ENCODE measurements at regions not wholly inside any gene's neighbourhood (a gene's known extent, or its start where the extent isn't known, plus 50 kb on each side); places are given as distances from the start of the nearest gene placed in this dataset.

- dilution Hi-C loops (cut with HindIII; ENCODE audit: low sequenced_read_pairs, unreplicated experiment) (no loop called here), in situ Hi-C loops (cut with MboI; ENCODE audit: low sequenced_read_pairs) (no loop called here), intact Hi-C loops (cut with micrococcal nuclease) (no loop called here)
- Histone ChIP-seq H3K14ac (replicated peaks; ENCODE audit: low read depth, low read length) (no peak overlapping the region), H2AK9ac (replicated peaks; ENCODE audit: low read depth, low read length, poor library complexity) (no peak overlapping the region), H3K18ac (ENCODE audit: low read depth, low read length) (no peak overlapping the region), H4K5ac (ENCODE audit: low read depth, low read length) (no peak overlapping the region), H2AK5ac (ENCODE audit: low read depth, low read length) (no peak overlapping the region), H3K9me1 (ENCODE audit: insufficient read depth, low read length) (no peaks in the 10 kb centered on the region), H2BK5ac (ENCODE audit: low read depth, low read length, poor library complexity, severe bottlenecking) (no peak overlapping the region), H2BK120ac (ENCODE audit: low read depth, low read length) (no peak overlapping the region), H3K79me1 (ENCODE audit: low read depth in 1 of 2, low read length in 2 of 2) (no peaks in the 10 kb centered on the region), H4K91ac (ENCODE audit: insufficient read depth, low read depth, low read length) (no peak overlapping the region), H3K23ac (ENCODE audit: low read depth, low read length) (no peak overlapping the region), H3K4ac (ENCODE audit: low read depth, low read length) (no peak overlapping the region), H2BK20ac (ENCODE audit: low read depth, low read length) (no peak overlapping the region), H2AFZ (replicated peaks; ENCODE audit: low read length, poor library complexity) (no peak overlapping the region), H3K9me3 (ENCODE audit: control insufficient read depth, insufficient read depth, low read length) (no peaks in the 10 kb centered on the region), H3K4me3 (ENCODE audit: insufficient read depth, low read depth, low read length) (no peak overlapping the region), H3K27me3 (ENCODE audit: control insufficient read depth, insufficient read depth, low read length) (peaks cover 29% of the 10 kb centered on the region), H3K36me3 (ENCODE audit: control insufficient read depth, insufficient read depth, low read length) (no peaks in the 10 kb centered on the region), H4K8ac (ENCODE audit: low read depth in 2 of 2, low read length in 2 of 2) (no peak overlapping the region), H3K4me2 (ENCODE audit: low read depth, low read length) (no peak overlapping the region), H3K27ac (ENCODE audit: insufficient read depth, low read length) (no peak overlapping the region), H3K4me1 (ENCODE audit: control insufficient read depth, insufficient read depth, low read length) (no peaks in the 10 kb centered on the region), H3K56ac (ENCODE audit: extremely low read depth, insufficient read depth, low read length) (no peak overlapping the region), H4K20me1 (ENCODE audit: insufficient read depth, low read length) (no peaks in the 10 kb centered on the region), H3K9ac (ENCODE audit: low read depth, low read length) (no peak overlapping the region), H2BK15ac (ENCODE audit: low read depth, low read length) (no peak overlapping the region)
- 17% methylated on average over 1 of the region's 2 CpGs; no CpG with 5 or more reads in 1 of the 2 experiments for WGBS, 2 experiments (ENCODE audit: extremely low coverage in 2 of 2, insufficient read length in 1 of 2)
- no peak for TF ChIP-seq POLR2A (IDR thresholded peaks at IDR 0.05; ENCODE audit: low read depth, low read length)
- BruUV-seq (replicated peaks): no TSS peak
- DNase-seq: no peak
- ATAC-seq (ENCODE audit: low read depth): no peak
- ChIA-PET CTCF (no interaction called here), POLR2A (ENCODE audit: unreplicated experiment) (no interaction called here)
Measured at GRCh38 chr1:223477456-223477855, 84.2 kb downstream of the CCDC185 start.

Data from IMR-90 (cell line).